ENCODE measurements at regions not wholly inside any gene's neighbourhood (a gene's known extent, or its start where the extent isn't known, plus 50 kb on each side); places are given as distances from the start of the nearest gene placed in this dataset.
A peak's percentile ranks its signal among the peaks of the same experiment; 100 is the strongest.
"Not testable (repeated sequence)": the region's sequence is repeated elsewhere in the genome, so short reads cannot be mapped to it uniquely, and the experiment has no call there.

GRCh38 chr2:12435430-12436222, 281.1 kb upstream of the TRIB2 start:
- no peak for DNase-seq

GRCh38 chr2:12436483-12436882, 280.3 kb upstream of the TRIB2 start:
- no peak for DNase-seq

- no peak for DNase-seq
These were observed 279.7 kb upstream of the TRIB2 start for GRCh38 chr2:12436935-12437561.

GRCh38 chr2:12440731-12441130, 276.0 kb upstream of the TRIB2 start:
- DNase-seq: no peak

- DNase-seq: no peak
These were observed 274.8 kb upstream of the TRIB2 start for GRCh38 chr2:12441750-12442475.

- no peak for DNase-seq
These were observed 274.3 kb upstream of the TRIB2 start for GRCh38 chr2:12442476-12442847.

GRCh38 chr2:12448846-12449505, 267.8 kb upstream of the TRIB2 start:
- DNase-seq: no peak

GRCh38 chr2:12451726-12452125, 265.0 kb upstream of the TRIB2 start:
- no peak for DNase-seq

GRCh38 chr2:12452185-12452584, 264.6 kb upstream of the TRIB2 start:
- no peak for DNase-seq

GRCh38 chr2:12453731-12454130, 263.0 kb upstream of the TRIB2 start:
- DNase-seq: no peak

GRCh38 chr2:12455661-12456060, 261.1 kb upstream of the TRIB2 start:
- DNase-seq: no peak

GRCh38 chr2:12456293-12457106, 260.2 kb upstream of the TRIB2 start:
- DNase-seq: peak; percentile 43

GRCh38 chr2:12457831-12458230, 258.9 kb upstream of the TRIB2 start:
- DNase-seq: no peak

GRCh38 chr2:12463189-12463588, 253.5 kb upstream of the TRIB2 start:
- no peak for DNase-seq

- no peak for DNase-seq
These were observed 251.1 kb upstream of the TRIB2 start for GRCh38 chr2:12465631-12466135.

GRCh38 chr2:12467303-12467702, 249.4 kb upstream of the TRIB2 start:
- no peak for DNase-seq

GRCh38 chr2:12469141-12469561, 247.6 kb upstream of the TRIB2 start:
- DNase-seq: no peak

GRCh38 chr2:12472265-12472664, 244.5 kb upstream of the TRIB2 start:
- DNase-seq: not testable (repeated sequence)

GRCh38 chr2:12478151-12479064, 238.3 kb upstream of the TRIB2 start:
- DNase-seq: no peak

- DNase-seq: no peak
These were observed 237.6 kb upstream of the TRIB2 start for GRCh38 chr2:12479065-12479601.
